Stimulated activated CD4-positive, alpha-beta T cell treated with anti-CD3 and anti-CD28 coated beads, TNF-alpha, amount 100 ng/mL, for 24 hours (primary cell): ENCODE measurements at regions not wholly inside any gene's neighbourhood (a gene's known extent, or its start where the extent isn't known, plus 50 kb on each side); places are given as distances from the start of the nearest gene placed in this dataset.
"Not testable (repeated sequence)": the region's sequence is repeated elsewhere in the genome, so short reads cannot be mapped to it uniquely, and the experiment has no call there.

Experiments
- DNase-seq, 3 experiments: peaks; one replicate each; pipeline ENCODE4 v3.0.0-alpha.2; 2020; ENCODE audit warnings: low read depth in 3 of 3

DNA sequence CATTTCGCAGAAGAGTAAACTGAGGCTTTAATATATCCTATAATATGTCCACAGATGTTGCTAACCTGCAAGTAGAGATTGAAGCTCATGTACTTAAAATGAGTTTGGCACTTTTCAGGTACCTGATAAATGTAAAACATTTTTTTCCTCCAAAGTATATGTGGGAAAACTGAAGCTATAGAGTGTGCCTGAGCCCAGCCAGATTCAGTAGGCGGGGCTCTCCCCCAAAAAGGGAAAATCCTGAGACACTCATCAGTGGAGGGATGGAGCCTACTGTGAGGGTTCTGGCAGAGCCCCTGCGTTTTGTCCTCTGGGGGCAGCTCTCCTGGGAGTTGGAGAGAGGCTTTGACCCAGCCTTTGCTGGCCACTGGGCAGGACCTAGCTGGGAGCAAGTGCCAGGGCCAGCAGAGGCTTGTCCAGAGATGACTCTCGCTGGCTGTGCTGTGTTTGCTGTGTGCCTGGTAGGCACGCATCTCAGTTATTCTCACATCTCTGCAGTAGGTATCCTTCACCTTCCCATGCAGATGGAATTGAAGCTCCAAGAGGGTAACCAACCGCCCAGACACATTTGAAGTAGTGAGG is 81.1 kb upstream of the SPRY4 start:
- no peak for DNase-seq

DNA sequence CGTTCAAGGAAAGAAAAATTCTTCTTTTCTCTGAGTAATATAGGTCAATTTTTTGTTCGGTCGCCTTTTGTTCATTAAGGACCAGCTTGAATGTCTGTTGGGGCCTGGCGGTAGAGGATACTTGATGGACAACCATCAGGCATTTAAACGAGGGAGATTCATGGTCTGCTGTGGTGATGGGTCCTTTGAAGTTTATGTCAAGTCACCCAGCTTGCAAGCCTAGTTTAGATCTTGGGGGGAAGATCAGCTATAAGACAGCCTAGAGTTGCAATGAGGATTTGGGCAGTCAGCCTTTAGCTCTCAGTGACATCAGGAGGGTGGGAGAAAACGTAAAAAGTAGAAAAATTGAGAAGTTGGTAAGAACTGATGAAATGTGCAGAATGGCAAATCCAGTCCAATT is 80.2 kb upstream of the SPRY4 start:
- no peak for DNase-seq

DNA sequence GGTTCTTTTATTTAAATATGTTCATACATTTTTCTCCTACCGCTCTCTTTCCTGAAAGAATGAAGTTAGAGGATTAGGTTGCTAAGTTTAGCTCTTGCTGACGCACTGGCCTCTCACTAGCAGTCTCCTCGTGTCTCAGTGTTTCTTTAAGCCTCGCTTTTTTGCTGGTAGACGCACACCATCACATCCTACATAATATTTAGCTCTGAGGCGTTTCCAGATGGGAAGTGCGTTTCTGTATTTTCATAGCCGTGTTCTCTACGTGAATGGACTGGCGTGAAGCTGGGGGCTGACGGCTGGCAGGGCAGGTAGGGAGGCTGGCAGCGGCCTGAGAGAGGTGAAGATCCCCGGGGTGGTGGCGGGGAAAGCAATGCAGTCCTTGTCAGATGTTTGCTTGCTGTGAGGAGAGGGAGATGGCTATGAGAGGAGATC is 79.2 kb upstream of the SPRY4 start:
- DNase-seq, result no peak

DNA sequence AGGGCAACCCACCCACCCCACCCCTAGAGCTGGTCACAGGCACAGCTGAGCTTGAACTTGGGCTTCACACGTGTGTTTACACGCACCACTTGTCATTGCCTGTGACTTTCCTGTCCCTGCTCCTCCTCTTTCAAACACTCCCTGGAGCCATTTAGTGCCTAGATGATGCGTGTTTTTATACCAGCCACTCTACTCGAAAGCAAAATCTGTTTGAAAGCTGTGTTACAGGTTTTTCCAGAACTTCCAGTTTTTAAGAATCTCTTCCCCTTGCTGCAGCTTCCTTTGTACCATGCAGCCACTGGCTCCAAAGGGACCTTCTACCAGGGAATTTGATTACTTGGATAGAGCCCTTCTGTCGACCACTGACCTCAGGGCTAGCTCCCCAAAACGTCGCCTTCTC is 78.8 kb upstream of the SPRY4 start:
- no peak for DNase-seq

DNA sequence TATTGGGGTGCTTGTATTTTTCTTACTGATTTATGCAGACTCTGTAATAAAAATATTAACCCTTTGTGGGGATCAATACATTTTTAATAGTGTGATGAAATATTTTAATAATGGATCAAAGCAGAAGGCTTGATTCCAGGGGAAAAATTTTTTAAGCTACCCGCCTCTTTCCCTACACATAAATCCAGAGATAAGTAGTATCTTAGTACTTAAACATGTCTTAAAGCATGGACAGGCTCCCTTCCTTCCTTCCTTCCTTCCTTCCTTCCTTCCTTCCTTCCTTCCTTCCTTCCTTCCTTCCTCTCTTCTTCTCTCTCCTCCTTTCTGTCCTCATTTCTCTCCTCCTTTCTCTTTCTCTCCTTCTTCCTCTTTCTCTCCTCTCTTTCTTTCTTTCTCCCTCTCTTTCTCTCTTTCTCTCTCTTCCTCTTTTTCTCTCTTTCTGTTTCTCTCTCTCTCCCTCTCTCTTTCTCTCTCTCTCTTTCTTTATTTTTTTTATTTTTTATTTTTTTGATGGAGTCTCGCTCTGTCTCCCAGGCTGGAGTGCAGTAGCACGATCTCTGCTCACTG is 78.0 kb upstream of the SPRY4 start:
- no peak for DNase-seq

DNA sequence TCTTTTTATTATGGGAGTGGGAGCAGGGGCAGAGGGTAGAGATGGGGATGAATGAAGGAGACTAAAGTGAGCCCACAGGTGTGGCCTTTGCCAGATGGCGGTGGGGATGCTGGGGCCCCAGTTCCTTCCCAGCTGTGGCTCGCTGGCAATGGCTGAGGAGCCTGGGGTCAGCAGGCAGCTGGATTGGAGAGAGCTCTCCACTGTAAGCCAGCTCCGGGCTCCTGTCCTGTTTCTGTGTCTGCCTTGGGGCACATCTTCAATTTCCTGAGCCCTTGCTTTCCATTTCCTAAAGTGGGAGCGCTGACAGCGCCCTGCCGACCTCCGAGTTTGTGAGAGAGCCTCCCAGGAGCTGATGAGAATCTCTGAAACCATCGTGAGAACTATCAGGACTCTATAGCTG is 75.6 kb upstream of the SPRY4 start:
- no peak for DNase-seq

DNA sequence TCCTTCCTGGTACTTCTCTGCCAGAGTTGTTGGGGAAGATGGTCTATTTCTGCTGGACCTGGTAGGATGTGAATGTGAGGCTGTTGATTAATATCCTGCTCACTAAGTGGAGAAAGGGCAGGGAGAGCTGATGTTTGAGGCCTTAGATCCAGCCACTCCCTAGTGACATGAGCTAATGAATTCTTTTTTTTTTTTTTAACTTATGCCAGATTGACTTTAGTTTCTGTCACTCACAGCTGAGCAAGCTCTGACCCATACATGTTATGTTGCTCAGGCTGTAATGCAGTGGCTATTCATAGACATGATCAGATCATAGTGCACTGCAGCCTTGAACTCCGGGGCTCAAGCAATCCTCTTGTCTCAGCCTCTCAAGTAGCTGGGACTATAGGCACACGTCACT is 75.1 kb upstream of the SPRY4 start:
- no peak for DNase-seq

- DNase-seq, result no peak
Observed at GRCh38 chr5:142398730-142399055, 73.9 kb upstream of the SPRY4 start.

DNA sequence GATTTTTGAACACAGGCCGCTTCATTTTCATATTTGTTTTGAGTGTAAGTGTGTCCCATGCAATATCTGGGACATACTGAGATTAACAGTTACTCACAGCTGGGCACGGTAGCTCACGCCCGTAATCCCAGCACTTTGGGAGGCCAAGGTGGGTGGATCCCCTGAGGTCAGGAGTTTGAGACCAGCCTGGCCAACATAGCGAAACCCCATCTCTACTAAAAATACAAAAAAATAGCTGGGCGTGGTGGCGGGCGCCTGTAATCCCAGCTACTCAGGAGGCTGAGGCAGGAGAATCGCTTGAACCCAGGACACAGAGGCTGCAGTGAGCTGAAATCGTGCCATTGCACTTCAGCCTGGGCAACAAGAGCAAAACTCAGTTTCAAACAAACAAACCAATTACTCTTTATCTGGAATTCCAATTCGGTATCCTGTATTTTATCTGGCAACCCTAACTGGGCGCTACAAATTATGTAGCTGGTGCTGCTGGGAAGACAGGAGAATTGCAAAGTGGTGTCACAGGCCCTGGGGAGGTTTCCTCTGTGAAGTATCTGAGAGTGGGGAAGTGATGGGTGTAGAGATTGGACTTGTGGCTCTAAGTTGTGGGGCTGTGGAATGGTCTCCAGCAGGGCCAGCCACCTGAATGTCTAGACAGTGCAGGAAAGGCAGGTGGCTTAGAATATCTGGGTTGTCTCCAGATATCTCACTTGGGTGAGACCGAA is 73.3 kb upstream of the SPRY4 start:
- DNase-seq, result not testable (repeated sequence)

GRCh38 chr5:142397178-142397577 is 72.4 kb upstream of the SPRY4 start:
- DNase-seq, result no peak

DNA sequence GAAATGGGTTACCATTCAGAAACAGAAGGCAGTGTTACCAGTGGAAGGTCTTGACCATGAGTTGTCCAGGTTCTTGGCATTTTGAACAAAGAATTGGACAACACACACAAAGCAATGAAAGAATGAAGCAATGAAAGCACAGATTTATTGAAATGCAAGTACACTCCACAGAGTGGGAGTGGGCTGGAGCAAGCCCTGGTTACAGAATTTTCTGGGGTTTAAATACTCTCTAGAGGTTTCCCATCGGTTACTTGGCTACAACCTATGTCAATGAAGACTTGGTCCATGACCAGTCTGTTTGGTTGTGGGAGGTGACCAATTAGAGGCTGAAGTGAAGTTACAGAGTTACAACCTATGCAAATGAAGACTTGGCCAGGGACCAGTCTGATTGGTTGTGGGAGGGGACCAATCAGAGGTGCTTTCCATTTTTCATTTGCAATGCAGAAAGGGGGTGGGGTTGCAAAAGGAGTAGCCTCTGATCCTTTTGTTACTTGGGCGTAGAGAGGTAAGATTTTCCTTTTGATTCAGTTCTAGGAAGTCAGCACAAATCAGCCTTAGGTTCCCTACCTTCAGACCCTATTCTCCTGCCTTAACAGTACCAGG is 71.7 kb upstream of the SPRY4 start:
- no peak for DNase-seq

- no peak for DNase-seq
Observed at GRCh38 chr5:142395334-142395733, 70.5 kb upstream of the SPRY4 start.

DNA sequence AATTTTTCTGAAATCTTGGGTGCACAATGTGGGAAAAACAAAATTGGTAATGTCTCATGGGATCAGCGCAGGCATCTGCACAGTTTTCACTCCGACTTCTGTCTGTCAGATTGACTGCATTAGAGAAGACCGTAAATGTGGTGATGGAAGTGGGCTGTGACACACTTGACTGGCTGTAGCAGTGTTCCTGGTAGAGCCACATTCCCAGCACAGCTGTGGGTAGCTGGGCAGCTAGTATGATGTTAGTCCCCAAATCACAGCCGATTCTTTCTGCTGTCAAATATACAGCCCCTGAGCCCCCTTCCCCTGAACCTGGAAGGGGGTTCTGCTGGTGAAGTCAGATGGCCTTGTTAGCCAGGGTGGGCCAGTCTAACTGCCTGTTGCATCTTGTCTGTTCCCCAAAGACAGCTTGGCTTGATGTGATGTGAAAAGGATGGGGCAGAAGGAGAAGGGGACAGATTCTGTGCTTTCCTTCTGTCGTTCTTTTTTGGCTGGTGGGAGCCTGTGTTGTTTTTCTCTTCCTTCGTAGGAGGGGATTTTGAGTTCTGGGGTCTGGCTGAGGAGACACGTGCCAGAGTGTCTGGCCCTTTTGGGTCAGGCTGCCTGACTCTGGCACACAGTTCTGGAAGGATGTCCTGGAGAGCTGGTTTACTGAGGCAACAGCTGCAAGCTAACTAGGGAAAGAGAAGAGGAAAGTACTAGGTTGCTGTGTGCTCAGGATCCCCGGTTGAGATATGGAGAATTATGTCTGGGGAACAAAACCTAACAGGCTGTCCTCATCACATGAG is 66.4 kb upstream of the SPRY4 start:
- no peak for DNase-seq

- no peak for DNase-seq
Observed at GRCh38 chr5:142390334-142390733, 65.5 kb upstream of the SPRY4 start.

DNA sequence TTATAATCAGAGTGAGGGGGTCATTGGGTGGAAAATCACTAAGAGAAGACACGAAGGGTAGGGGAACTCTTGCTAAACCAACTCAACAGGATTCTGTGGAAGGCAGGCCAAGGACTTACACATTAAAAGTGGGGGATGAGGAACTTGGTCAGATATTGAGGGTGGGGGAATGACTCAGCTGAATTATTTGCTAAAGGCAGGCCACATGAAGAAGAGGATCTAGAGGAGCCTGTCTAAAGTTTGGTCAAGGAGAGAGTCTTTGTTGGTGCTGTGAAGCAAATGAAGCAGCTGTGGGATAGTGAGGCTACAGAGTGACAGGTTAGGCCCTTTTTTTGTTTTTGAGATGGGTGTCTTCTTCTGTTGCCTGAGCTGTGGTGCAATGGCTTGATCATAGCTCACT is 63.9 kb upstream of the SPRY4 start:
- DNase-seq, result no peak

GRCh38 chr5:142387024-142387682 is 62.3 kb upstream of the SPRY4 start:
- DNase-seq, result no peak

- no peak for DNase-seq
Observed at GRCh38 chr5:142386137-142387023, 61.6 kb upstream of the SPRY4 start.

DNA sequence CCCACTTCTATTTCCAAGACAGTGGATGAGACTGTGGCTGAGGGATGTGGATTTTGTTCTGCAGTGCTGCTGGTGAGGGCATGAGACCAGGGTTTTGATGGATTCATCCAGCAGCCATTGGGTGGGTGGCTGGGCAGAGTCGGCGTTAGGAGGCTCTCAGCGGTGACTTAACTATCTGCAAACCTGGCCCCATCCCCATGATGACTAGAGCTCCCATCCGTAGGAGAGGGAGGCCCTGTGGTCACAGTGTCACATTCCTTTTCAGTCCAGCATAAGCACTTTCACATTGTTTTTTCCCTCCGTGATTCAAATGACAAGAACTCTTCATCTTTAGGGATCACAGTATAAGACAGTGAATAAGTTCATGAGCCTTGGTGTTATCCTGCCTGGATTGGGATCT is 60.4 kb upstream of the SPRY4 start:
- no peak for DNase-seq

DNA sequence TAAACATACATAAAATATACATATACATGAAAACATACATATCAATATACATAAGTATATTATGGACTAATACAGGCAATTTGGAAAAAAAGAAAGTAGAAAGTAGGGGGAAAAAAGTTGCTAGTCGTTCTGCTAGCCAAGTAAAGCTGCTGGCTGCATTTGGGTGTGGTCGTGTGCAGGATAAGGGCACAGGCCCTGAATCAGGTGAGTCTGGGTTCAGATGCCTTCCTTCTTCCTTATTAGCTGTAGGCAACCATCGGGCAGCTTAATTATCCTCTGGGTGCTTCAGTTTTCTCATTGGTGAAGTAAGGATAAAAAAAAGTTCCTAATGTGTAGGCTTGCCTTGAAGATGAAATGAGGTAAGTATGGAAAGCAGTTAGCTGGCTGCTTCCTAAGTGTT is 59.2 kb upstream of the SPRY4 start:
- no peak for DNase-seq

DNA sequence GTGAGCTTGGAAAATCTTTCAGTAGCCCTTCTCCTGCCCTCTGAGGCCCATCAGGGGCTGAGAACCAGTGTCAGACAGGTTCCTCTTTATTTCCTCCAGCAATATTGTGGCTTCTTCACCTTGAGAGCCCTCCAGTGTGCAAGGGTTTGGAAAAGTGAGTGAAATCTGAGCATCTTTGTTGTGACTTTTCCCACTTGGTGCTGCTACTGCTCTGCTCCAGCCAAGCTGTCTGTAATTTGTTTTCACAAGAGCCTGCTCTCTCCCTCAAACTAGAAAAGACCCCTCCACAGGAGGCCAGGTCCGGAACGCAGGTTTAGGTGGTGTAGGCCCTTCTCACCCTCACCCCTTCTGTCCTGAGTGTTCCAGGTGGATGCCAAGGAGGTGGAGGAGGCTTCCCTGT is 57.4 kb upstream of the SPRY4 start:
- no peak for DNase-seq
